ENCODE measurements at regions not wholly inside any gene's neighbourhood (a gene's known extent, or its start where the extent isn't known, plus 50 kb on each side); places are given as distances from the start of the nearest gene placed in this dataset.

GRCh38 chr6:122223251-122223650 is 176.2 kb upstream of the HSF2 start:
- no peaks in the 10 kb centered on the region for H3K36me3 ChIP-seq
- H3K27me3 ChIP-seq, result no peaks in the 10 kb centered on the region
- H3K4me3 ChIP-seq, result no peak overlapping the region
- no peaks in the 10 kb centered on the region for H3K4me1 ChIP-seq (ENCODE audit: low read depth)
- H3K9me3 ChIP-seq (ENCODE audit: low read depth), result no peaks in the 10 kb centered on the region
- no peak for TF ChIP-seq CTCF (IDR thresholded peaks at IDR 0.05; ENCODE audit: low read depth, low read length)
- H3K27ac ChIP-seq, result no peak overlapping the region
- DNase-seq (ENCODE audit: low read depth in 1 of 2, low spot score in 1 of 2), result no peak

- DNase-seq (ENCODE audit: low read depth in 1 of 2, low spot score in 1 of 2), result no peak
- H3K27me3 ChIP-seq, result no peaks in the 10 kb centered on the region
- no peaks in the 10 kb centered on the region for H3K36me3 ChIP-seq
- no peak overlapping the region for H3K27ac ChIP-seq
- TF ChIP-seq CTCF (IDR thresholded peaks at IDR 0.05; ENCODE audit: low read depth, low read length), result no peak
- no peak overlapping the region for H3K4me3 ChIP-seq
- H3K9me3 ChIP-seq (ENCODE audit: low read depth), result no peaks in the 10 kb centered on the region
- H3K4me1 ChIP-seq (ENCODE audit: low read depth), result no peaks in the 10 kb centered on the region
These were observed 160.6 kb upstream of the HSF2 start for GRCh38 chr6:122238861-122239260.

GRCh38 chr6:122246906-122247658 is 152.4 kb upstream of the HSF2 start:
- Histone ChIP-seq H3K27ac (no peak overlapping the region), H3K4me1 (ENCODE audit: low read depth) (no peaks in the 10 kb centered on the region), H3K36me3 (no peaks in the 10 kb centered on the region), H3K9me3 (ENCODE audit: low read depth) (no peaks in the 10 kb centered on the region), H3K27me3 (no peaks in the 10 kb centered on the region), H3K4me3 (no peak overlapping the region)
- DNase-seq (ENCODE audit: low read depth in 1 of 2, low spot score in 1 of 2), result no peak
- no peak for TF ChIP-seq CTCF (IDR thresholded peaks at IDR 0.05; ENCODE audit: low read depth, low read length)

- no peaks in the 10 kb centered on the region for H3K27me3 ChIP-seq
- no peak overlapping the region for H3K27ac ChIP-seq
- no peaks in the 10 kb centered on the region for H3K9me3 ChIP-seq (ENCODE audit: low read depth)
- no peaks in the 10 kb centered on the region for H3K4me1 ChIP-seq (ENCODE audit: low read depth)
- H3K4me3 ChIP-seq, result no peak overlapping the region
- no peaks in the 10 kb centered on the region for H3K36me3 ChIP-seq
- no peak for DNase-seq (ENCODE audit: low read depth in 1 of 2, low spot score in 1 of 2)
- no peak for TF ChIP-seq CTCF (IDR thresholded peaks at IDR 0.05; ENCODE audit: low read depth, low read length)
These were observed 151.3 kb upstream of the HSF2 start for GRCh38 chr6:122248001-122248669.

GRCh38 chr6:122248844-122249243 is 150.6 kb upstream of the HSF2 start:
- no peak overlapping the region for H3K27ac ChIP-seq
- H3K9me3 ChIP-seq (ENCODE audit: low read depth), result no peaks in the 10 kb centered on the region
- H3K4me1 ChIP-seq (ENCODE audit: low read depth), result no peaks in the 10 kb centered on the region
- H3K36me3 ChIP-seq, result no peaks in the 10 kb centered on the region
- H3K4me3 ChIP-seq, result no peak overlapping the region
- TF ChIP-seq CTCF (IDR thresholded peaks at IDR 0.05; ENCODE audit: low read depth, low read length), result no peak
- no peak for DNase-seq (ENCODE audit: low read depth in 1 of 2, low spot score in 1 of 2)
- no peaks in the 10 kb centered on the region for H3K27me3 ChIP-seq

All from cardiac muscle cell (in vitro differentiated cells and primary cell).